ENCODE measurements at regions not wholly inside any gene's neighbourhood (a gene's known extent, or its start where the extent isn't known, plus 50 kb on each side); places are given as distances from the start of the nearest gene placed in this dataset.
A peak's percentile ranks its signal among the peaks of the same experiment; 100 is the strongest.
"Not testable (repeated sequence)": the region's sequence is repeated elsewhere in the genome, so short reads cannot be mapped to it uniquely, and the experiment has no call there.

DNA sequence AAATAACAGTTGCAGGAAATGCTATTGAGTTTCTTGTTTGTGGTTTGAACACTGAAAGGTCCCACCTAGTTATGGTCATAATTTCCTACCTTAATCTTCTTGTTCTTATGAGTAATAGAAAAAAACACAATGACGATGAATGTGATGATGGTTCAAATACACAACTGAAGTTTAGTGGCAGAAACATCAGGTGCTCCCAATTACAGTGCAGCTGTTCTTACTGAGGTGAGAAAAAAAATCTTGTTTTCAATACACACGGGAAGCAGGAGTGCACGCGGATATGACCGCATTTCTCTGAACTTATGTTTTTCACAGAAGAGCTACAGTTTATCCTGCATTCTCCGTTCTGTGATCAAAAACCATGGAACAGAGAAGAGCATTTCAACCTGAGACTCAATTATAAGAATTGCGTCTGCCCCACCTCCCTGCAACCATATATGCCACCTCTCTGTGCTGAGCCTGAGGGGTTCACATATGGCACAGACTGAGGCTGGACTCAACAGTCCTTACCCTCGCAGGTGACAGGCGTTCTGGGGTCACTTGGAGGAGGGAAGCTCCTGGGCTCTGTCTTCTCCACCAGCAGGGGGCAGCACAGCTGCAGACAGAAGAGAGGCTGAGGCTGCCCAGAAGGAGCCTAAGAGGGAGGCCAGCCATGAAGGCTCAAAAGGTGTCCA, 99.7 kb upstream of the IGLL5 start:
- Mint-ChIP-seq H3K4me1 (peaks cover 28% of the 10 kb centered on the region), H3K27ac (peak overlapping the region; percentile 17), H3K4me3 (no peak overlapping the region), H3K36me3 (no peaks in the 10 kb centered on the region), H3K27me3 (peaks cover 3% of the 10 kb centered on the region), H3K9me3 (ENCODE audit: low read depth) (no peaks in the 10 kb centered on the region)
- ATAC-seq (peak; percentile 86), DNase-seq (peak; percentile 78)
- CTCF ChIA-PET = interaction anchor here (0.6 to 6.5 kb wide), 38 partner anchors 7 to 347 kb away, joined by 3 to 80 read pairs (median 4); no protein-coding TSS in a partner anchor

DNA sequence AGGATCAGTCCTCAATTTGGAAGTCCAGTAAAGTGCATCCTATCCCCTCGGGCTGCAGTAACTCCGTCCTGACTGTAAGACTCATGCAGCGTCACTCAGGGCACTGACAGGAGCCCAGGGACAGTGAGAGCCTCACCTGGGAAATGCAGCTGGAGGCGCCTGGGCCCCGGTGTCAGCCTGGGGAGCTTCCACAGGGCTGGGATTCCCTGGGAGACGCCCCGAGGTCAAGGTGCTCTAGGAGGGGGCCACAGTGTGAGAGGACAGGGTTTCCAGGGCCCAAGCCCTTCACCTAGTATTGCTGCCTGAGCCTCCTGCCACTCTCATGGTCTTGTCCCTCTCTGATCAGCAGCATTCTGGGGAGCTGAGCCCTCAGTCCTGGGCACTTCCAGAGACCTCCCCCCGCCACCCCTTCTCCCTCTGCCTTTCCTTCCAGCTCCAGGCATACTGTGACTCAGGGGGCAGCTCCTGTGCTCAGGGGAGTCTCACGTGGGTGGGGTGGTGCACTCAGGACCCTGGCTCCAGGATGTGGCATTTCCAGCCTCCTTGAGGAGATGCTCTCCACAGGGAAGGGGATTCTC, 99.1 kb upstream of the IGLL5 start:
- H3K9me3 Mint-ChIP-seq (ENCODE audit: low read depth) = no peaks in the 10 kb centered on the region
- DNase-seq = peak; percentile 28
- H3K4me3 Mint-ChIP-seq = no peak overlapping the region
- H3K36me3 Mint-ChIP-seq = no peaks in the 10 kb centered on the region
- peaks cover 28% of the 10 kb centered on the region for H3K4me1 Mint-ChIP-seq
- ATAC-seq = peak; percentile 22
- H3K27me3 Mint-ChIP-seq = peaks cover 3% of the 10 kb centered on the region
- H3K27ac Mint-ChIP-seq = no peak overlapping the region
- CTCF ChIA-PET = interaction anchor here (0.6 to 6.5 kb wide), 38 partner anchors 8 to 346 kb away, joined by 3 to 80 read pairs (median 4); no protein-coding TSS in a partner anchor

GRCh38 chr22:22789233-22789921, 98.2 kb upstream of the IGLL5 start:
- ATAC-seq = no peak
- H3K9me3 Mint-ChIP-seq (ENCODE audit: low read depth) = no peaks in the 10 kb centered on the region
- H3K27ac Mint-ChIP-seq = no peak overlapping the region
- no peaks in the 10 kb centered on the region for H3K36me3 Mint-ChIP-seq
- CTCF ChIA-PET = interaction anchor here (1.0 to 6.5 kb wide), 21 partner anchors 9 to 339 kb away, joined by 3 to 80 read pairs (median 9); no protein-coding TSS in a partner anchor
- no peak overlapping the region for H3K4me3 Mint-ChIP-seq
- DNase-seq = peak; percentile 32
- H3K4me1 Mint-ChIP-seq = peaks cover 28% of the 10 kb centered on the region
- H3K27me3 Mint-ChIP-seq = peaks cover 2% of the 10 kb centered on the region

DNA sequence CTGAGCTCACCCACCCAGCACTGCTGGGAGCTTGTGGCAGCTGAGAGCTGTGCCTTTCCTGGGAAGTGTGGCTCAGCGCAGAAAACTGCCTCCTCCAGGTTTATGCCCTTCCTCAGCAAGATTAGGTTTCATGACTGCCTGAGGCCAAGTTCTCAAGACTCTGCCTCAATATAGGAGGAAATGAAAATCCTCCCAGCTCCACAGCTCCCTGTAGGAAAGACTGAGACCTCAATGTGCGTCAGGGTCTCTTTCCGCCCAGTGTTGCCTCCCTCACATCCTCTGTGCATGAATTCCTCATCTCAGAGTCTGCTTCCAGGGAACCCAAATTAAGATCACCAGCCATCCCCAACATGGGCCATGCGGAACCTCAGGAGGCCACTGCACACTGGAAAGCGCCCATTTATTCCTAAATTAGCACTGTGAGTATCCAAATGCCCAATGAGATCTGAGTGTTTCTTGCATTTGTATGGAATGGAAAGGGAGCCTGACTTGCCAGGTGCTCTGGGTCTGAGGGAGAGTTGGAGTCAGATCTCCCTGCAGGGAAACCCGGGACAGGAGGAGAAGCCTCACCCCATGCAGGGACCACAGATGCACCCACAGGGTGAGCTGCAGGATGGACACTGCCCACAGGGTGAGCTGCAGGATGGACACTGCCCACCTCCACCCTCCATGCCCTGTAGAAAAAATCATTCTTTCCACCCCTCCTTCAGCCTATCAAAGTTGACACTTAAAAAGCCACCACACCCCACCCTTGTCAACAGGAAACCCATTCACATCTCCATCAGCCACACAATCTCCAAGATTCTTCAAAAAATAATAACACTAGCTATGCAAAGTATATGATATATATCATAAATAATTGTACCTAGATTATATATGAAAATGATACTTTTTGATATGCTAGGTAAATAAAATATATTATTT, 97.4 kb upstream of the IGLL5 start:
- Mint-ChIP-seq H3K4me3 (no peak overlapping the region), H3K27me3 (no peaks in the 10 kb centered on the region), H3K9me3 (ENCODE audit: low read depth) (no peaks in the 10 kb centered on the region), H3K27ac (peak overlapping the region; percentile 43), H3K36me3 (no peaks in the 10 kb centered on the region), H3K4me1 (peaks cover 28% of the 10 kb centered on the region)
- DNase-seq (peak; percentile 36), ATAC-seq (no peak)
- CTCF ChIA-PET = interaction anchor here (0.9 to 6.5 kb wide), 17 partner anchors 8 to 338 kb away, joined by 3 to 80 read pairs (median 14); no protein-coding TSS in a partner anchor

GRCh38 chr22:22791438-22792181, 96.0 kb upstream of the IGLL5 start:
- Mint-ChIP-seq H3K36me3 (no peaks in the 10 kb centered on the region), H3K4me1 (peaks cover 28% of the 10 kb centered on the region), H3K9me3 (ENCODE audit: low read depth) (no peaks in the 10 kb centered on the region), H3K27me3 (no peaks in the 10 kb centered on the region), H3K27ac (no peak overlapping the region), H3K4me3 (no peak overlapping the region)
- CTCF ChIA-PET = interaction anchor here (1.1 to 6.5 kb wide), 3 partner anchors 86 to 93 kb away, joined by 3 to 80 read pairs (median 5); no protein-coding TSS in a partner anchor
- DNase-seq (peak; percentile 33), ATAC-seq (no peak)

- DNase-seq = peak; percentile 36
- not testable (repeated sequence) for H3K27ac Mint-ChIP-seq; H3K27me3 Mint-ChIP-seq; H3K9me3 Mint-ChIP-seq (ENCODE audit: low read depth); H3K36me3 Mint-ChIP-seq; H3K4me3 Mint-ChIP-seq; ATAC-seq
- CTCF ChIA-PET = interaction anchor here (1.1 to 1.3 kb wide), 2 partner anchors 85 to 92 kb away, joined by 3 to 5 read pairs; no protein-coding TSS in a partner anchor
- H3K4me1 Mint-ChIP-seq = peaks cover 28% of the 10 kb centered on the region
These were observed 95.3 kb upstream of the IGLL5 start for GRCh38 chr22:22792205-22792786.

DNA sequence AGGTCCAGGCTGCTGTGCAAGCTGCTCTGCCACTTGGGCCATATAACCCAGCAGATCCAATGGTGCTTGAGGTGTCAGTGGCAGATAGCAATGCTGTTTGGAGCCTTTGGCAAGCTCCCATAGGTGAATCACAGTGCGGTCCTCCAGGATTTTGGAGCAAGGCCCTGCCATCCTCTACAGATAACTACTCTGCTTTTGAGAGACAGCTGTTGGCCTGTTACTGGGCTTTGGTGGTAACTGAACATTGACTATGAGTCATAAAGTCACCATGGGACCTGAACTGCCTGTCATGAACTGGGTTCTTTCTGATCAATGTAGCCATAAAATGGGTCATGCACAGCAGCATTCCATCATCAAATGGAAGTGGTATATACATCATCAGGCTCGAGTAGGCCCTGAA, 92.0 kb upstream of the IGLL5 start:
- CTCF ChIA-PET = interaction anchor here (1.2 to 1.7 kb wide), 2 partner anchors 15 to 82 kb away, joined by 4 read pairs; no protein-coding TSS in a partner anchor
- H3K27ac Mint-ChIP-seq; H3K4me1 Mint-ChIP-seq; ATAC-seq; H3K9me3 Mint-ChIP-seq (ENCODE audit: low read depth); H3K36me3 Mint-ChIP-seq; H3K4me3 Mint-ChIP-seq: not testable (repeated sequence)
- peak; percentile 22 for DNase-seq
- H3K27me3 Mint-ChIP-seq = peaks cover 14% of the 10 kb centered on the region

DNA sequence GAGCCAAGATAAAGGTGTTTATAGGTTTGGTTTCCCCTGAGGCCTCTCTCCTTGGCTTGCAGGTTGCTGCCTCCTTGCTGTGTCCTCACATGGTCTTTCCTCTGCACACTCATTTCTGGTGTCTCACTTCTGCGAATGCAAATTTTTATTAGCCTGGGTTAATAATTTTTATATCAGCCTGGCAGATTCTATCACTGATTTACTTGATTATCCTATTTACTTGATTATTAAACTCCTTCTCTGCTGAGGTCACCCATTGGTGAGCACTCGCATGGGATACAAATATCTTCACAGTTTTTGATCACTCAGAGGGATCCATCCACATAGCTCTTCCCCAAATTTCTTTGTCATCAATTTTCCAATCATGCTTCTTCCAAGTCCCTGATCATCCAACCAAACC, 90.9 kb upstream of the IGLL5 start:
- ATAC-seq (no peak), DNase-seq (no peak)
- Mint-ChIP-seq H3K4me1 (peaks cover 4% of the 10 kb centered on the region), H3K36me3 (no peaks in the 10 kb centered on the region), H3K4me3 (no peak overlapping the region), H3K27me3 (peaks cover 14% of the 10 kb centered on the region), H3K9me3 (ENCODE audit: low read depth) (no peaks in the 10 kb centered on the region), H3K27ac (no peak overlapping the region)
- CTCF ChIA-PET = interaction anchor here (0.9 to 4.1 kb wide), 6 partner anchors 8 to 87 kb away, joined by 3 to 23 read pairs (median 4); no protein-coding TSS in a partner anchor

DNA sequence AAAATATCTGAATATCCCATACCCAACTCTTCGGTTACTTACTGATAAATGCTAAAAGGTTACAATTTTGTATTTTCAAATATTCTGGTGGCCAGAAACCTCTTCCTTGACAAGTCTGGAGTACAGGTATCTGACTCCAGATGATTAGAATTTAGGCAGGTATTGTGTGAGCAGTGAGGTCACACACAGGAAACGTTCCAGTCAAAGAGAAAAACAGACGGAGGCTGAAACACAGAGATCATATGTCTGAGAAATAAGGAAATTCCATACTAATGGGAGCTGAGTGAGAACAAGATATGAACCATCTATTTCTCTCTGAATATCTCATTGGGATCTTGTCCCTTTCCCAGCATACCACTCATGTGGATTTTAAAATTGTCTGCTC, 89.4 kb upstream of the IGLL5 start:
- CTCF ChIA-PET = interaction anchor here (1.1 to 4.1 kb wide), 3 partner anchors 10 to 86 kb away, joined by 4 to 23 read pairs (median 12); no protein-coding TSS in a partner anchor
- no peak for DNase-seq
- Mint-ChIP-seq H3K27me3 (peaks cover 14% of the 10 kb centered on the region), H3K9me3 (ENCODE audit: low read depth) (no peaks in the 10 kb centered on the region), H3K4me3 (no peak overlapping the region), H3K27ac (no peak overlapping the region), H3K4me1 (peaks cover 4% of the 10 kb centered on the region), H3K36me3 (no peaks in the 10 kb centered on the region)
- ATAC-seq = no peak

GRCh38 chr22:22798716-22799115, 88.9 kb upstream of the IGLL5 start:
- DNase-seq = peak; percentile 31
- no peaks in the 10 kb centered on the region for H3K9me3 Mint-ChIP-seq (ENCODE audit: low read depth)
- H3K4me1 Mint-ChIP-seq = peaks cover 4% of the 10 kb centered on the region
- H3K36me3 Mint-ChIP-seq = no peaks in the 10 kb centered on the region
- CTCF ChIA-PET = interaction anchor here (1.1 to 4.1 kb wide), 3 partner anchors 10 to 86 kb away, joined by 4 to 23 read pairs (median 12); no protein-coding TSS in a partner anchor
- H3K27ac Mint-ChIP-seq = no peak overlapping the region
- ATAC-seq = no peak
- H3K27me3 Mint-ChIP-seq = peaks cover 14% of the 10 kb centered on the region
- H3K4me3 Mint-ChIP-seq = no peak overlapping the region

- peaks cover 4% of the 10 kb centered on the region for H3K4me1 Mint-ChIP-seq
- H3K9me3 Mint-ChIP-seq (ENCODE audit: low read depth) = no peaks in the 10 kb centered on the region
- peaks cover 14% of the 10 kb centered on the region for H3K27me3 Mint-ChIP-seq
- no peak for ATAC-seq
- no peaks in the 10 kb centered on the region for H3K36me3 Mint-ChIP-seq
- DNase-seq = peak; percentile 19
- no peak overlapping the region for H3K27ac Mint-ChIP-seq
- H3K4me3 Mint-ChIP-seq = no peak overlapping the region
- CTCF ChIA-PET = interaction anchor here (1.1 to 4.1 kb wide), 3 partner anchors 10 to 85 kb away, joined by 4 to 23 read pairs (median 12); no protein-coding TSS in a partner anchor
These were observed 88.1 kb upstream of the IGLL5 start for GRCh38 chr22:22799561-22799960.
